Neural cell (in vitro differentiated cells): ENCODE measurements at regions not wholly inside any gene's neighbourhood (a gene's known extent, or its start where the extent isn't known, plus 50 kb on each side); places are given as distances from the start of the nearest gene placed in this dataset.

ENCODE experiments used
- H2AFZ ChIP-seq: fragments of 200-600, 300-800 bp; sonication (generic), shearing (Covaris generic); 2 replicates; pipeline ENCODE4 v1.6.0; 2014; ENCODE audit warnings: low read depth, mild to moderate bottlenecking, antibody characterized with exemption, low read length, moderate library complexity
- H3F3A ChIP-seq: fragments of 200-600 bp; shearing (Covaris generic); 2 replicates; pipeline ENCODE4 v1.6.1; 2016; ENCODE audit warnings: mild to moderate bottlenecking, moderate library complexity, mixed read lengths, antibody characterized with exemption, low read length; ENCODE audit not compliant: insufficient read depth, poor library complexity, severe bottlenecking
- H3K27ac ChIP-seq: fragments of 200-600, 300-800 bp; sonication (generic), shearing (Covaris generic); 2 replicates; pipeline ENCODE4 v1.5.1; 2014; ENCODE audit warnings: mild to moderate bottlenecking, low read length, moderate library complexity
- H3K27me3 ChIP-seq: fragments of 300-800, 200-600 bp; sonication (generic), shearing (Covaris generic); 2 replicates; pipeline ENCODE4 v1.6.0; 2014; ENCODE audit warnings: mild to moderate bottlenecking, low read depth, low read length, moderate library complexity; ENCODE audit not compliant: insufficient read depth
- H3K36me3 ChIP-seq: fragments of 300-800, 200-600 bp; sonication (generic), shearing (Covaris generic); 2 replicates; pipeline ENCODE4 v1.5.1; 2014; ENCODE audit warnings: mild to moderate bottlenecking, antibody characterized with exemption, low read length, moderate library complexity; ENCODE audit not compliant: insufficient read depth
- H3K4me2 ChIP-seq: fragments of 300-800, 200-600 bp; sonication (generic), shearing (Covaris generic); 2 replicates; pipeline ENCODE4 v1.6.0; 2014; ENCODE audit warnings: mild to moderate bottlenecking, low read length
- H3K4me3 ChIP-seq: fragments of 300-800, 200-600 bp; sonication (generic), shearing (Covaris generic); 2 replicates; pipeline ENCODE4 v1.5.1; 2014; ENCODE audit warnings: mild to moderate bottlenecking, low read length, moderate library complexity
- H3K79me2 ChIP-seq: fragments of 200-600 bp; shearing (Covaris generic); replicated peaks from 2 replicates; pipeline ENCODE4 v1.6.0; 2014; ENCODE audit warnings: mild to moderate bottlenecking, low read length, moderate library complexity; ENCODE audit not compliant: insufficient read depth
- H3K9ac ChIP-seq: fragments of 300-800, 200-600 bp; sonication (generic), shearing (Covaris generic); 2 replicates; pipeline ENCODE4 v1.6.1; 2016; ENCODE audit warnings: mild to moderate bottlenecking, low read length, mixed read lengths
- H3K9me2 ChIP-seq: fragments of 200-600 bp; shearing (Covaris generic); 2 replicates; pipeline ENCODE4 v1.6.1; 2016; ENCODE audit warnings: mild to moderate bottlenecking, low read length, mixed read lengths; ENCODE audit not compliant: insufficient read depth
- H3K9me3 ChIP-seq: fragments of 200-600, 300-800 bp; sonication (generic), shearing (Covaris generic); 2 replicates; pipeline ENCODE4 v1.6.1; 2016; ENCODE audit warnings: mild to moderate bottlenecking, mixed run types, low read length, moderate library complexity, mixed read lengths
- H4K20me1 ChIP-seq: fragments of 200-600 bp; shearing (Covaris generic); 2 replicates; pipeline ENCODE4 v1.6.1; 2016; ENCODE audit warnings: mild to moderate bottlenecking, mixed run types; ENCODE audit not compliant: insufficient read depth
- EP300 ChIP-seq: fragments of 450-650 bp; conservative IDR thresholded peaks from 2 replicates; pipeline ENCODE4 v1.6.1; 2014; ENCODE audit warnings: antibody characterized with exemption, mild to moderate bottlenecking, moderate library complexity; ENCODE audit not compliant: poor library complexity, severe bottlenecking
- EZH2 ChIP-seq: fragments of 200-600, 300-800 bp; shearing (Covaris generic), sonication (generic); IDR thresholded peaks from 2 replicates; pipeline ENCODE4 v1.6.1; 2014; ENCODE audit warnings: antibody characterized with exemption, low read length, borderline replicate concordance, mild to moderate bottlenecking; ENCODE audit not compliant: insufficient read depth, poor library complexity, severe bottlenecking
- MXI1 ChIP-seq: fragments of 450-650 bp; conservative IDR thresholded peaks from 2 replicates; pipeline ENCODE4 v1.6.1; 2014; ENCODE audit warnings: antibody characterized with exemption, mild to moderate bottlenecking; ENCODE audit not compliant: poor library complexity, severe bottlenecking
- POLR2AphosphoS5 ChIP-seq: IDR thresholded peaks from 2 replicates; pipeline ENCODE4 v1.6.1; 2012
- RAD21 ChIP-seq: fragments of 450-650 bp; conservative IDR thresholded peaks from 2 replicates; pipeline ENCODE4 v1.6.1; 2014; ENCODE audit warnings: antibody characterized with exemption, mild to moderate bottlenecking, moderate library complexity
- SMC3 ChIP-seq: fragments of 450-650 bp; conservative IDR thresholded peaks from 2 replicates; pipeline ENCODE4 v1.6.1; 2014; ENCODE audit warnings: antibody characterized with exemption, mild to moderate bottlenecking, moderate library complexity; ENCODE audit not compliant: poor library complexity
- TAF1 ChIP-seq: IDR thresholded peaks from 2 replicates; pipeline ENCODE4 v1.6.1; 2012; ENCODE audit warnings: low read depth
- TF ChIP-seq, protein P1 (sequence below): fragments of 450-650 bp; IDR thresholded peaks from 2 replicates; pipeline ENCODE4 v1.5.1; 2014; ENCODE audit warnings: antibody characterized with exemption, mild to moderate bottlenecking, moderate library complexity; ENCODE audit not compliant: poor library complexity, severe bottlenecking
- TF ChIP-seq, protein P2 (sequence below): IDR thresholded peaks from 2 replicates; pipeline ENCODE4 v1.6.1; 2012; ENCODE audit warnings: borderline replicate concordance

DNA sequence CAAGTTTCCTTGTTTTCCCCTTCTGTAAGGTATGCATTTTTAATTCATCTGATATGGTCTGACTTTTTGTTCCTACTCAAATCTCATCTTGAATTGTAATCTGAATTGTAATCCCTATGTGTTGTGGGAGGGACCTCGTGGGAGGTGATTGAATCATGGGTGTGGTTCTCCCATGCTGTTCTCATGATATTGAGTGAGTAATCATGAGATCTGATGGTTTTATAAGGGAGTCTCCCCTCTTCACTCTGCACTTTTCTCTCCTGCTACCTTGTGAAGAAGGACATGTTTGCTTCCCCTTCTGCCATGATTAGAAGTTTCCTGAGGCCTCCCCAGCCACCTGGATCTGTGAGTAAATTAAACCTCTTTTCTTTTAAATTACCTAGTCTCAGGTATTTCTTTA lies 476.1 kb downstream of the LPIN1 start:
- H3K79me2 ChIP-seq = no peaks in the 10 kb centered on the region
- no peaks in the 10 kb centered on the region for H3K9me2 ChIP-seq
- H3K9ac ChIP-seq = no peak overlapping the region
- H3K27ac ChIP-seq = no peak overlapping the region
- no peaks in the 10 kb centered on the region for H3F3A ChIP-seq
- TF ChIP-seq, protein P1, sequence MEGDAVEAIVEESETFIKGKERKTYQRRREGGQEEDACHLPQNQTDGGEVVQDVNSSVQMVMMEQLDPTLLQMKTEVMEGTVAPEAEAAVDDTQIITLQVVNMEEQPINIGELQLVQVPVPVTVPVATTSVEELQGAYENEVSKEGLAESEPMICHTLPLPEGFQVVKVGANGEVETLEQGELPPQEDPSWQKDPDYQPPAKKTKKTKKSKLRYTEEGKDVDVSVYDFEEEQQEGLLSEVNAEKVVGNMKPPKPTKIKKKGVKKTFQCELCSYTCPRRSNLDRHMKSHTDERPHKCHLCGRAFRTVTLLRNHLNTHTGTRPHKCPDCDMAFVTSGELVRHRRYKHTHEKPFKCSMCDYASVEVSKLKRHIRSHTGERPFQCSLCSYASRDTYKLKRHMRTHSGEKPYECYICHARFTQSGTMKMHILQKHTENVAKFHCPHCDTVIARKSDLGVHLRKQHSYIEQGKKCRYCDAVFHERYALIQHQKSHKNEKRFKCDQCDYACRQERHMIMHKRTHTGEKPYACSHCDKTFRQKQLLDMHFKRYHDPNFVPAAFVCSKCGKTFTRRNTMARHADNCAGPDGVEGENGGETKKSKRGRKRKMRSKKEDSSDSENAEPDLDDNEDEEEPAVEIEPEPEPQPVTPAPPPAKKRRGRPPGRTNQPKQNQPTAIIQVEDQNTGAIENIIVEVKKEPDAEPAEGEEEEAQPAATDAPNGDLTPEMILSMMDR = no peak
- TF ChIP-seq TAF1 (no peak), MXI1 (no peak), EZH2 (no peak), RAD21 (no peak), POLR2AphosphoS5 (no peak), EP300 (no peak), SMC3 (no peak)
- TF ChIP-seq, protein P2, sequence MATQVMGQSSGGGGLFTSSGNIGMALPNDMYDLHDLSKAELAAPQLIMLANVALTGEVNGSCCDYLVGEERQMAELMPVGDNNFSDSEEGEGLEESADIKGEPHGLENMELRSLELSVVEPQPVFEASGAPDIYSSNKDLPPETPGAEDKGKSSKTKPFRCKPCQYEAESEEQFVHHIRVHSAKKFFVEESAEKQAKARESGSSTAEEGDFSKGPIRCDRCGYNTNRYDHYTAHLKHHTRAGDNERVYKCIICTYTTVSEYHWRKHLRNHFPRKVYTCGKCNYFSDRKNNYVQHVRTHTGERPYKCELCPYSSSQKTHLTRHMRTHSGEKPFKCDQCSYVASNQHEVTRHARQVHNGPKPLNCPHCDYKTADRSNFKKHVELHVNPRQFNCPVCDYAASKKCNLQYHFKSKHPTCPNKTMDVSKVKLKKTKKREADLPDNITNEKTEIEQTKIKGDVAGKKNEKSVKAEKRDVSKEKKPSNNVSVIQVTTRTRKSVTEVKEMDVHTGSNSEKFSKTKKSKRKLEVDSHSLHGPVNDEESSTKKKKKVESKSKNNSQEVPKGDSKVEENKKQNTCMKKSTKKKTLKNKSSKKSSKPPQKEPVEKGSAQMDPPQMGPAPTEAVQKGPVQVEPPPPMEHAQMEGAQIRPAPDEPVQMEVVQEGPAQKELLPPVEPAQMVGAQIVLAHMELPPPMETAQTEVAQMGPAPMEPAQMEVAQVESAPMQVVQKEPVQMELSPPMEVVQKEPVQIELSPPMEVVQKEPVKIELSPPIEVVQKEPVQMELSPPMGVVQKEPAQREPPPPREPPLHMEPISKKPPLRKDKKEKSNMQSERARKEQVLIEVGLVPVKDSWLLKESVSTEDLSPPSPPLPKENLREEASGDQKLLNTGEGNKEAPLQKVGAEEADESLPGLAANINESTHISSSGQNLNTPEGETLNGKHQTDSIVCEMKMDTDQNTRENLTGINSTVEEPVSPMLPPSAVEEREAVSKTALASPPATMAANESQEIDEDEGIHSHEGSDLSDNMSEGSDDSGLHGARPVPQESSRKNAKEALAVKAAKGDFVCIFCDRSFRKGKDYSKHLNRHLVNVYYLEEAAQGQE = no peak
- no peak overlapping the region for H3K4me2 ChIP-seq
- no peaks in the 10 kb centered on the region for H3K27me3 ChIP-seq
- no peak overlapping the region for H2AFZ ChIP-seq
- no peaks in the 10 kb centered on the region for H4K20me1 ChIP-seq
- H3K36me3 ChIP-seq = no peaks in the 10 kb centered on the region
- H3K4me3 ChIP-seq = no peak overlapping the region
- peaks cover 9% of the 10 kb centered on the region for H3K9me3 ChIP-seq

DNA sequence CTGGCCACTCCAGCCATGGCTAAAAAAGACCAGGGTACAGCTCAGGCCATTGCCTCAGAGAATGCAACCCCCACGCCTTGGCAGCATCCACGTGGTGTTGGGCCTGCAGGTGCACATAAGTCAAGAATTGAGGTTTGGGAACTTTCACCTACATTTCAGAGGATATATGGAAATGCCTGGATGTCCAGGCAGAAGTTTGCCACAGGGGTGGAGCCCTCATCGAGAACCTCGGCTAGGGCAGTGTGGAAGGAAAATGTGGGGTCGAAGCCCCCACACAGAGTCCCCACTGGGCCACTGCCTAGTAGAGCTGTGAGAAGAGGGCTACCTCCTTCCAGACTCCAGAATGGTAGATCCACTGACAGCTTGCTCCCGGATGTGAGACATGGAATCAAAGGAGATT lies 477.3 kb downstream of the LPIN1 start:
- Histone ChIP-seq H3K9me3 (peaks cover 9% of the 10 kb centered on the region), H2AFZ (no peak overlapping the region), H3K9me2 (no peaks in the 10 kb centered on the region), H3F3A (no peaks in the 10 kb centered on the region), H3K36me3 (no peaks in the 10 kb centered on the region), H3K4me3 (no peak overlapping the region), H3K4me2 (no peak overlapping the region), H4K20me1 (no peaks in the 10 kb centered on the region), H3K27me3 (no peaks in the 10 kb centered on the region), H3K27ac (no peak overlapping the region), H3K9ac (no peak overlapping the region), H3K79me2 (no peaks in the 10 kb centered on the region)
- no peak for TF ChIP-seq TAF1
- TF ChIP-seq MXI1 = no peak
- TF ChIP-seq RAD21 = no peak
- TF ChIP-seq, protein P2 = no peak
- no peak for TF ChIP-seq POLR2AphosphoS5
- TF ChIP-seq SMC3 = no peak
- TF ChIP-seq, protein P1 = no peak
- no peak for TF ChIP-seq EP300
